ENCODE measurements at regions not wholly inside any gene's neighbourhood (a gene's known extent, or its start where the extent isn't known, plus 50 kb on each side); places are given as distances from the start of the nearest gene placed in this dataset.
"Not testable (repeated sequence)": the region's sequence is repeated elsewhere in the genome, so short reads cannot be mapped to it uniquely, and the experiment has no call there.

DNA sequence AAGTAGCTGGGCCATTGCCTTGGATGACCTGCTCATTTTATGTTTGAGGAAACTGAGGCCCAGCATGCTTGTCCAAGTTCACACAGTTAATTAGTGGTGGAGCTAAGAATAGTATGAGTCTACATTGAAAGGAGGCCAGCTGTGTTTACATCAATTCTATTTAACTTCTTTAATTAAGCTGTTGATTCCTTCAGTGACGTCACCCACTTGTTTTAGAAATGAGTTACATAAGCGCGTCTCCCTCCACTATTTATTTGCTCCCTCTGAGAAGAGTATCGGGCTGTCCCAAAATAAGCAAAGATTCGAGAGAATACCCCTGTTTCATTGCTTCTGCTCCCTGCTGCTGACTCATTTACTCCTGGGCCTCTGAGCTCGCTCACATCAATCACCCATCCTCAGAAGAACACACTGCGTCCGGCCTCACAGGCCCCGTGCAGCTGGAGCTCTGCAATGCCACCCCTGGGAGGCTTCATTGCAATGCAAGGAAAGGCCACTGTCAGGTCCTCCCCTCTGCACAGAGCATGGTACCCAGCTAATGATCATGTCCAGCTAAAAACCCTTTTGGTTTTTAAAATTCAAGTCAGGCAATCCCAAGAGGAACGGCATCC is 74.8 kb upstream of the BMP2 start:
- DNase-seq: no peak

DNA sequence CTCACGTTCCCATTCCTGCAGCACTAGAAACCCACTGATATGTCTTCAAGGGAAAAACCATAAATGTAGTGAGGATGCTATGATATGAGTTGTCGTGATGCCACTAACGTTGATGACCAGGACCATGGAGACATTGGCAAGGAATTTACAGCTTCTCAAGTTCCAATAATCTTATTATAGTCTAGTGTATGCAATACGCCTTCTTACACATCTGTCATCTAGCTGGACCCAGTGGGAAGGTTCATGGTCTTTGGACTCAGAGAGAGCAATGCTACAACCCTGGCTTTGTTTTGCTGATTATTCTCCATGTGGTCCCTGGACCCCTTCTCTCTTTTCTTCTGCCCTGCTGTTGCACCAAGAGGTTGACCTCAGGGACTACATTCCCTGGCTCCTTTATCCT is 76.0 kb upstream of the BMP2 start:
- DNase-seq: peak in 1 of 2 experiments; percentile 26

- no peak for DNase-seq
Measured at GRCh38 chr20:6689339-6689973, 78.0 kb upstream of the BMP2 start.

GRCh38 chr20:6686171-6686570 is 81.3 kb upstream of the BMP2 start:
- no peak for DNase-seq

DNA sequence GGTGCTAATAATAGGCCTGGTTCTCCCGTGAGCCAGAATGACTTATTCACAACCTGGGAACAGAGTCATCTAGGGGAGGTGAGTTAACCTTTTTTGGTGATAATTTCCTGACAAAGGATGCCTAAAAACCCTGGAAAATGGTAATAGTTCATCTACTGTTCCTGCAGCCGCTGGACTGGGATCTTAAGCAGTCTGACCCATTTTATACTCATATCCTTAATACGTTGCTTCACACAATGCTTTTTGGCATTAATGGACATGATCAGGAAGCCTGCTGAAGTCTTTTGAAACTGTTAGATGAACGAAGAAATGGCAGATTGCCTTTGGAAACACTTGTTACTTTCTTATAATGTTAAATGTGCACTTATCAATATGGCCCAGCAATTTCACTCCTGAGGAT is 81.9 kb upstream of the BMP2 start:
- DNase-seq: no peak

- DNase-seq: no peak
Measured at GRCh38 chr20:6685181-6685582, 82.3 kb upstream of the BMP2 start.

DNA sequence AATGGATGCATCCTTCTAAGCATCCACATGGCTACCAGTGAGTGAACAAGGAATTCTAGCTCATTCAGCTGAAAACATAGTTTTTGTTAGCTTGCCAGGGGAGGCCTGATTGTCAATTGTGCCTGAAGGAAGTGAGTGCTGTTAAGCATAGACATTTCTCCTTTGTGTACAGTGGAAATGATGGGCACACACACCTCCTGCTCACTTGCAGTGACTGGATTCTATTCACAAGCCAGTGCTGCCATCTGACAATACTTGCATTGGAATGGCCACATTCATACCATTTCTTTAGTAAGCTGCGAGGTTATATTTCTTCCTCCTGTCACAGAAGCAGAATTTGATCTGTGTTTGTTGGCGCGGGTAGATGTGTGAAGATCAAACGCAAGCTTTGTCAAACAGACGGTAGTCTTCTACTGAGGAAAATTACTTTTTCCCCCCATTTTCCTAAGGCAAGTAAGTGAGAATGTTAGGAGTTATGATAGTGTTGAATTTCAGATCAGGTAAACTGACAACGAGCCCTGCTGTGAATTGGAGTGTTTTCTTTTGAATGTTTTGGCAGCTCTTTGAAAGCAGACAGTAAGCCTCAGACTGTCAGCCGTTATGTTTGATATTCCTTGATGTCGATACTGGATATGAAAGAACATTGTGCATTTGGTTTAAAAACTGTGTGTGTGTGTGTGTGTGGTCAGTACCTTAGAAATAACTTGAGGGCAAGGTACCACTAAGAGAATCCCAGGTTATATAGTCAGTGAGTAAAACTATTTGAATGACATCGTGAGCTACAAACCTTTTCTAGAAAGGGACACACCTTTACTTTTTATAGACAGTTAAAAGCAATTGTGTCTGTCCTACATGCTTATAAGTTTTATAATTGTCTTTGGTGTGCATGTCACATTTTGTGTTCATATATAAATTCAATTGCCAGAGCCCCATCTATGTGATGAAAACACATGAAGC is 84.2 kb upstream of the BMP2 start:
- DNase-seq: no peak

- DNase-seq: no peak
Measured at GRCh38 chr20:6680854-6681253, 86.6 kb upstream of the BMP2 start.

- DNase-seq: no peak
Measured at GRCh38 chr20:6680441-6680840, 87.0 kb upstream of the BMP2 start.

- no peak for DNase-seq
Measured at GRCh38 chr20:6679086-6679485, 88.4 kb upstream of the BMP2 start.

- no peak for DNase-seq
Measured at GRCh38 chr20:6678101-6678500, 89.4 kb upstream of the BMP2 start.

DNA sequence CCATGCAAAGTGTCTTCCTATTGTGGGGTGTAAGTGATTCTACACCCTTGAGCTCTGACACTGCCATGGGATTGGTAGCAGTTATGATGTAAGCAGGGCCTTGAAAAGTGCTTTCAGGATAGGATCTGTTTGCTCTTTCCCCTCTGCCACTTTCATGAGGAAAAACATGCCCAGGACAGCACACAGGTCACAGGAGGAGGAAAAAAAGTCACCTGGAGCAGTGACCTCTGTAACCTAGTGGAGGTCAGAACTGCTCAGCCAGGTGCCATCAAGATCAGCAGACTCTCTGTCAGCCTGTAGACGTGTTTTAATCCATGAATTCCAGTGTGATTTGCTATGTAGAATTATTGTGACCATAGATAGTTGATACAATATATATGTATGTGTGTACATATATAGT is 92.7 kb upstream of the BMP2 start:
- no peak for DNase-seq

DNA sequence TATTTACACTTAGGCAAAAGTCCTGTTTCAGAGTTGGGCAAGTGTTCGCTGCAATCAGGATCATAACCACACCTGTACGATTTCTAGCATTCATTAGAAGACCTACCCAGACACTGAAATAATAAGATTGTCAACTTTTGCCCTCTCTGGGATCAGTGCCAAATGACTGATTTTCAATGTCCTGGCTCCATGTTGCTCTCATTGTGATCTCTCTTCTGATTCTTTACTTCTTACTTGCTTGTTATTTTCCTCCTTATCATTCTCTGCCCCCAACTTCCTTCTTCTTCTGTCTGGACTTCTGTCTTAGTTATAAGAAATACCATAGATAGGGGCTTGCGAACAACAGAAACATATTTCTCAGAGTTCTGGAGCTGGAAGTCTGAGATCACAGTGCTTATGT is 94.4 kb upstream of the BMP2 start:
- no peak for DNase-seq

DNA sequence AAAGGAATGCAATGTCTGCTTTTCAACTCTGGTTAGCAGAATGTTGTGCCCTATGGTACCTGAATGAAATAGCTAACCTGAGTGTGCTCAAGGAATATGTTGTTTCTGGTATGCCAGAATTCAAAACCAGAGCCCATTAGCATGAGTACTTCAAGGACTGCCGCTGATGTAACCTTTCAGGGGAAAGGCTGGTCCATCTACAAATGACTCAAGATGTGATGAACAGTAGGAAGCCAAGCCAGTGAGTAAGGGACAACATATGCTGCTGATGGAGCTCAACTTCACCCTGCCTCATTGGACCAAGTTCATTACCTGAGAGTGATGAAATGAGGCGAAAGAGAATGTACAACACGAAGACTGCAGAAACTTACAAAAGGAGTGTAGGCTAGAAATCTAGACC is 95.7 kb upstream of the BMP2 start:
- no peak for DNase-seq

GRCh38 chr20:6668546-6668945 is 98.9 kb upstream of the BMP2 start:
- no peak for DNase-seq

GRCh38 chr20:6665621-6666355 is 101.7 kb upstream of the BMP2 start:
- no peak for DNase-seq

- no peak for DNase-seq
Measured at GRCh38 chr20:6665161-6665560, 102.3 kb upstream of the BMP2 start.

DNA sequence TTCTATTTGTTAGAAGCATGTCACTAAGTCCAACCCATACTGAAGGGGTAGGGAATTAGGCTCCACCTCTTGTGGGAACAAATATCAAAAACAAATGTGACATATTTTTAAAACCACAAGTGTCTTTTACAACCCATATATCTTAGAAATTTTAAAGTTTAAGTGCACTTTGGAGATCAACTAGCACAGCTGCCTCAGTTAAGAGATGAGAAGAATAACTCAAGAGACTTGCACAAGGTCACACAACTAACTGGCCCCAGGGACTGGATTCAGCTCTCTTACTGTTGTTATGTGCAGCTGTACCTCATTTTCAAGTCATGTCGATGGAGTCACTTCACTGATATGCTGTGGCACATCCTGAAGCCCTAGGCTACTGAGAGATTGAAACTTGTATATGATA is 102.9 kb upstream of the BMP2 start:
- DNase-seq: no peak

GRCh38 chr20:6663751-6664388 is 103.6 kb upstream of the BMP2 start:
- no peak for DNase-seq

DNA sequence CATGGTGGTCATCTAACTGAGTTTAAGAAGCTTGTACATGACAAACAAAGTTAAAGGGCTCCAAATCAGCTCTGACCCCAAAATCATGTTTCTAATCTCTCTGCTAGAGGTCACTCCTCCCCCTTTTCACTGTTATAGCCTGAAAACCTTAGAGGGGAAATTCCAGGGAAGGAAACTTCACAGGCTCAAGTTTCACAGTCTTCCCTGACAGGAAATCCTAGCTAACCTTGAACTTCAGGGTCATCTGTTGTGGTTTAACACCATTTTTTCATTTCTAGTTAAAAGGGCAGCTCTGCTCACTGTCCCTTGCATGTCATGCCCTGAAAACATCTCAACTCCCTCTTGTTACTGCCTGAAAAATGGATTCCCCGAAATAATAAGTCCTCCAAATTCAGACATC is 104.4 kb upstream of the BMP2 start:
- DNase-seq: no peak

DNA sequence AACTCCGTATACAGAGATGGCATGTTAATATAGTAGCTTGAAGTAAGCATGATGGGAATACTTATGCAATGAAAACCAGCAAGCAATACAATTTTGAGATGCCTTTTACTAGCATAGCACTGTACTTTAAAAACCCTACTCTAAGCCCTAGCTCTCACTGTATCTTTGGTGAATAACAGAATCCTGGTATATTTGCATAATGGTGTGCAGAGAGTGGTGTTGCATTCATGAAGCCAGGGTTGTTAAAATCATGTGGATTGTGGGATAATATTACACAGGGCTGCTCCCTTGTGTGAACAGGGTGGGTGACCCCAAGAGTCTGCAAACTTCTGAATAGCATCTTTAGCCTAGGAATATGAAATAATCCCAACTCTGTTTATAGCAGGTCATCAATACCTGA is 105.2 kb upstream of the BMP2 start:
- DNase-seq: no peak

DNA sequence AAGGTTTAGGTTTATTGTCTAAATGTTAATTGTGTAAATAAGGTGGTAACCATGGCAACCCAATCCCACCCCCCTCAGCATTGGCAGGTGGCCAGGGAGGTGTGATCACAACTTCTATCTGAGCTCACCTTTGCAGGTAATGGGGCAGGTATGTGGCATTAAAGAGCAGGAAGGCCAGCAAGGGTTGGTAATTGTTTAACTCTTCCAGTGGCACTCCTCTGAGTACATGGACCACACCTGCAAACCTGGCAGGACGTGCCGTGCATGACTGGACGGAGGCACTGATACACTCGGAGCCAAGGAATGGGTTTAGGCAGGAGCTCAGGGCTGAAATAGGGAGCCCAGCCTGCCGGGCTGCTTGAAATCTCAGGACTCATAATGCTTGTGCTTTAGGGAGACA is 107.0 kb upstream of the BMP2 start:
- no peak for DNase-seq

GRCh38 chr20:6658909-6659308 is 108.6 kb upstream of the BMP2 start:
- not testable (repeated sequence) for DNase-seq
